Activated naive CD4-positive, alpha-beta T cell treated with anti-CD3 and anti-CD28 coated beads for 36 hours (primary cell): ENCODE measurements at regions not wholly inside any gene's neighbourhood (a gene's known extent, or its start where the extent isn't known, plus 50 kb on each side); places are given as distances from the start of the nearest gene placed in this dataset.
"Not testable (repeated sequence)": the region's sequence is repeated elsewhere in the genome, so short reads cannot be mapped to it uniquely, and the experiment has no call there.

Source experiments
- CTCF ChIA-PET: fragments of 350-600 bp; sonication (Branson Sonifier 250); formaldehyde crosslinking; loops from one replicate; lab custom pipeline; 2021; ENCODE audit warnings: antibody characterized with exemption; lab: Charles Lee
- DNase-seq: peaks from one replicate; pipeline ENCODE4 v3.0.0-alpha.2; 2020
- H3K27ac Mint-ChIP-seq: one replicate; pipeline ENCODE4 v1.8.0; 2021; ENCODE audit warnings: mild to moderate bottlenecking, mixed read lengths
- H3K27me3 Mint-ChIP-seq: one replicate; pipeline ENCODE4 v1.8.0; 2021; ENCODE audit warnings: low read depth, mixed read lengths
- H3K36me3 Mint-ChIP-seq: one replicate; pipeline ENCODE4 v1.8.0; 2021; ENCODE audit warnings: low read depth, mixed read lengths
- H3K4me1 Mint-ChIP-seq: one replicate; pipeline ENCODE4 v1.8.0; 2021; ENCODE audit warnings: low read depth, mixed read lengths
- H3K4me3 Mint-ChIP-seq: one replicate; pipeline ENCODE4 v1.8.0; 2021; ENCODE audit warnings: mild to moderate bottlenecking, moderate library complexity, mixed read lengths
- H3K9me3 Mint-ChIP-seq: one replicate; pipeline ENCODE4 v1.8.0; 2021; ENCODE audit warnings: mixed read lengths
- intact Hi-C: fragments of 100-400 bp; cut with micrococcal nuclease; formaldehyde crosslinking; loops from one replicate; pipeline ENCODE4 v1.15.1; 2023

- Mint-ChIP-seq H3K9me3 (peaks cover 2% of the 10 kb centered on the region), H3K4me1 (no peaks in the 10 kb centered on the region), H3K36me3 (no peaks in the 10 kb centered on the region), H3K27ac (no peak overlapping the region), H3K4me3 (no peak overlapping the region), H3K27me3 (no peaks in the 10 kb centered on the region)
- intact Hi-C loops, result no loop called here
- CTCF ChIA-PET, result no interaction called here
- no peak for DNase-seq
Observed at GRCh38 chr5:67896311-67896929, 319.1 kb upstream of the PIK3R1 start.

GRCh38 chr5:67889870-67890269, 325.7 kb upstream of the PIK3R1 start:
- DNase-seq, H3K27me3 Mint-ChIP-seq, H3K4me3 Mint-ChIP-seq, H3K36me3 Mint-ChIP-seq, CTCF ChIA-PET, H3K9me3 Mint-ChIP-seq, H3K4me1 Mint-ChIP-seq, intact Hi-C loops, H3K27ac Mint-ChIP-seq: not testable (repeated sequence)

GRCh38 chr5:67887748-67888161, 327.8 kb upstream of the PIK3R1 start:
- no peaks in the 10 kb centered on the region for H3K4me1 Mint-ChIP-seq
- no peak overlapping the region for H3K4me3 Mint-ChIP-seq
- peaks cover 2% of the 10 kb centered on the region for H3K9me3 Mint-ChIP-seq
- no peaks in the 10 kb centered on the region for H3K36me3 Mint-ChIP-seq
- no peaks in the 10 kb centered on the region for H3K27me3 Mint-ChIP-seq
- H3K27ac Mint-ChIP-seq, result no peak overlapping the region
- intact Hi-C loops, result no loop called here
- no peak for DNase-seq
- CTCF ChIA-PET, result no interaction called here

GRCh38 chr5:67886761-67887160, 328.8 kb upstream of the PIK3R1 start:
- no peak for DNase-seq
- no peaks in the 10 kb centered on the region for H3K27me3 Mint-ChIP-seq
- H3K4me1 Mint-ChIP-seq, result no peaks in the 10 kb centered on the region
- H3K9me3 Mint-ChIP-seq, result peaks cover 2% of the 10 kb centered on the region
- H3K27ac Mint-ChIP-seq, result no peak overlapping the region
- intact Hi-C loops, result no loop called here
- CTCF ChIA-PET, result no interaction called here
- no peak overlapping the region for H3K4me3 Mint-ChIP-seq
- no peaks in the 10 kb centered on the region for H3K36me3 Mint-ChIP-seq

GRCh38 chr5:67880876-67881275, 334.7 kb upstream of the PIK3R1 start:
- no peaks in the 10 kb centered on the region for H3K36me3 Mint-ChIP-seq

GRCh38 chr5:67880511-67880805, 335.1 kb upstream of the PIK3R1 start:
- no peaks in the 10 kb centered on the region for H3K4me1 Mint-ChIP-seq
- no peak overlapping the region for H3K27ac Mint-ChIP-seq
- CTCF ChIA-PET, result no interaction called here
- no peak for DNase-seq
- H3K4me3 Mint-ChIP-seq, result no peak overlapping the region
- H3K36me3 Mint-ChIP-seq, result no peaks in the 10 kb centered on the region
- no peaks in the 10 kb centered on the region for H3K27me3 Mint-ChIP-seq
- intact Hi-C loops, result no loop called here
- no peaks in the 10 kb centered on the region for H3K9me3 Mint-ChIP-seq

More at GRCh38 chr5:67880876-67881275, 334.7 kb upstream of the PIK3R1 start:
- no peak for DNase-seq
- H3K9me3 Mint-ChIP-seq, result no peaks in the 10 kb centered on the region
- CTCF ChIA-PET, result no interaction called here
- no peak overlapping the region for H3K27ac Mint-ChIP-seq
- no peaks in the 10 kb centered on the region for H3K27me3 Mint-ChIP-seq
- H3K4me1 Mint-ChIP-seq, result no peaks in the 10 kb centered on the region
- intact Hi-C loops, result no loop called here
- H3K4me3 Mint-ChIP-seq, result no peak overlapping the region

- H3K4me3 Mint-ChIP-seq, result no peak overlapping the region
- no peaks in the 10 kb centered on the region for H3K36me3 Mint-ChIP-seq
- CTCF ChIA-PET, result no interaction called here
- no peak for DNase-seq
- H3K27me3 Mint-ChIP-seq, result no peaks in the 10 kb centered on the region
- no peak overlapping the region for H3K27ac Mint-ChIP-seq
- no peaks in the 10 kb centered on the region for H3K9me3 Mint-ChIP-seq
- intact Hi-C loops, result no loop called here
- no peaks in the 10 kb centered on the region for H3K4me1 Mint-ChIP-seq
Observed at GRCh38 chr5:67879620-67880510, 335.7 kb upstream of the PIK3R1 start.

- Mint-ChIP-seq H3K4me3 (no peak overlapping the region), H3K9me3 (no peaks in the 10 kb centered on the region), H3K36me3 (no peaks in the 10 kb centered on the region), H3K27me3 (no peaks in the 10 kb centered on the region), H3K27ac (no peak overlapping the region), H3K4me1 (no peaks in the 10 kb centered on the region)
- CTCF ChIA-PET, result no interaction called here
- intact Hi-C loops, result no loop called here
- DNase-seq, result no peak
Observed at GRCh38 chr5:67878933-67879332, 336.6 kb upstream of the PIK3R1 start.

- Mint-ChIP-seq H3K4me3 (no peak overlapping the region), H3K36me3 (no peaks in the 10 kb centered on the region), H3K4me1 (no peaks in the 10 kb centered on the region), H3K9me3 (no peaks in the 10 kb centered on the region), H3K27ac (no peak overlapping the region), H3K27me3 (peaks cover 5% of the 10 kb centered on the region)
- DNase-seq, result no peak
- intact Hi-C loops, result no loop called here
- CTCF ChIA-PET, result no interaction called here
Observed at GRCh38 chr5:67876371-67876770, 339.2 kb upstream of the PIK3R1 start.

GRCh38 chr5:67875601-67876000, 340.0 kb upstream of the PIK3R1 start:
- DNase-seq, result no peak
- CTCF ChIA-PET, result no interaction called here
- peaks cover 5% of the 10 kb centered on the region for H3K27me3 Mint-ChIP-seq
- H3K36me3 Mint-ChIP-seq, result no peaks in the 10 kb centered on the region
- no peak overlapping the region for H3K4me3 Mint-ChIP-seq
- intact Hi-C loops, result no loop called here
- H3K4me1 Mint-ChIP-seq, result no peaks in the 10 kb centered on the region
- H3K27ac Mint-ChIP-seq, result no peak overlapping the region
- no peaks in the 10 kb centered on the region for H3K9me3 Mint-ChIP-seq

GRCh38 chr5:67873935-67874334, 341.6 kb upstream of the PIK3R1 start:
- peaks cover 5% of the 10 kb centered on the region for H3K27me3 Mint-ChIP-seq
- CTCF ChIA-PET, result no interaction called here
- H3K9me3 Mint-ChIP-seq, result no peaks in the 10 kb centered on the region
- no peak for DNase-seq
- no peaks in the 10 kb centered on the region for H3K36me3 Mint-ChIP-seq
- no peak overlapping the region for H3K27ac Mint-ChIP-seq
- no peak overlapping the region for H3K4me3 Mint-ChIP-seq
- H3K4me1 Mint-ChIP-seq, result no peaks in the 10 kb centered on the region
- intact Hi-C loops, result no loop called here

GRCh38 chr5:67870662-67871061, 344.9 kb upstream of the PIK3R1 start:
- Mint-ChIP-seq H3K4me3 (no peak overlapping the region), H3K9me3 (no peaks in the 10 kb centered on the region), H3K27me3 (peaks cover 5% of the 10 kb centered on the region), H3K27ac (no peak overlapping the region), H3K36me3 (no peaks in the 10 kb centered on the region), H3K4me1 (no peaks in the 10 kb centered on the region)
- CTCF ChIA-PET, result no interaction called here
- intact Hi-C loops, result no loop called here
- no peak for DNase-seq

GRCh38 chr5:67864335-67864734, 351.2 kb upstream of the PIK3R1 start:
- DNase-seq, H3K36me3 Mint-ChIP-seq: not testable (repeated sequence)

More at GRCh38 chr5:67864335-67864734, 351.2 kb upstream of the PIK3R1 start:
- intact Hi-C loops, H3K4me3 Mint-ChIP-seq, H3K4me1 Mint-ChIP-seq, H3K27ac Mint-ChIP-seq, H3K9me3 Mint-ChIP-seq, H3K27me3 Mint-ChIP-seq, CTCF ChIA-PET: not testable (repeated sequence)
